C1 segment of cervical spinal cord (tissue), 14 donors: ENCODE measurements at regions not wholly inside any gene's neighbourhood (a gene's known extent, or its start where the extent isn't known, plus 50 kb on each side); places are given as distances from the start of the nearest gene placed in this dataset.

Experiments
- DNase-seq, 14 donors: peaks; one replicate each; lab custom pipeline; 2025; lab: John Stamatoyannopoulos, UW

- no peak for DNase-seq
These were observed 246.8 kb downstream of the MYLK4 start for GRCh38 chr6:2503816-2504494.

GRCh38 chr6:2502998-2503674, 247.6 kb downstream of the MYLK4 start:
- DNase-seq = no peak

- DNase-seq = no peak
These were observed 248.4 kb downstream of the MYLK4 start for GRCh38 chr6:2502096-2502997.

- DNase-seq = peak in 2 of 14 donors; percentile 5 to 15
These were observed 252.6 kb downstream of the MYLK4 start for GRCh38 chr6:2497922-2498623.

- no peak for DNase-seq
These were observed 250.9 kb upstream of the GMDS start for GRCh38 chr6:2496291-2496690.

GRCh38 chr6:2492686-2493523, 247.5 kb upstream of the GMDS start:
- DNase-seq = no peak

- no peak for DNase-seq
These were observed 245.7 kb upstream of the GMDS start for GRCh38 chr6:2491137-2491536.

GRCh38 chr6:2488578-2488977, 243.2 kb upstream of the GMDS start:
- DNase-seq = no peak

- DNase-seq = no peak
These were observed 239.7 kb upstream of the GMDS start for GRCh38 chr6:2485116-2485515.

GRCh38 chr6:2482773-2483172, 237.4 kb upstream of the GMDS start:
- DNase-seq = no peak

GRCh38 chr6:2481307-2481706, 235.9 kb upstream of the GMDS start:
- DNase-seq = no peak

- DNase-seq = peak in 7 of 14 donors; percentile 4 to 57 (median 26)
These were observed 235.0 kb upstream of the GMDS start for GRCh38 chr6:2480267-2480966.

- no peak for DNase-seq
These were observed 232.8 kb upstream of the GMDS start for GRCh38 chr6:2478200-2478599.

- DNase-seq = no peak
These were observed 232.3 kb upstream of the GMDS start for GRCh38 chr6:2477666-2478065.

- no peak for DNase-seq
These were observed 231.8 kb upstream of the GMDS start for GRCh38 chr6:2477250-2477649.

- no peak for DNase-seq
These were observed 231.0 kb upstream of the GMDS start for GRCh38 chr6:2476376-2476775.

- DNase-seq = no peak
These were observed 226.1 kb upstream of the GMDS start for GRCh38 chr6:2471472-2471871.

GRCh38 chr6:2469428-2469827, 224.0 kb upstream of the GMDS start:
- DNase-seq = no peak

GRCh38 chr6:2468601-2468955, 223.2 kb upstream of the GMDS start:
- DNase-seq = no peak

- DNase-seq = no peak
These were observed 222.7 kb upstream of the GMDS start for GRCh38 chr6:2467929-2468600.
